ENCODE measurements at regions not wholly inside any gene's neighbourhood (a gene's known extent, or its start where the extent isn't known, plus 50 kb on each side); places are given as distances from the start of the nearest gene placed in this dataset.

GRCh38 chr1:101365878-101366277, 129.1 kb downstream of the S1PR1 start:
- TF ChIP-seq, protein P1, sequence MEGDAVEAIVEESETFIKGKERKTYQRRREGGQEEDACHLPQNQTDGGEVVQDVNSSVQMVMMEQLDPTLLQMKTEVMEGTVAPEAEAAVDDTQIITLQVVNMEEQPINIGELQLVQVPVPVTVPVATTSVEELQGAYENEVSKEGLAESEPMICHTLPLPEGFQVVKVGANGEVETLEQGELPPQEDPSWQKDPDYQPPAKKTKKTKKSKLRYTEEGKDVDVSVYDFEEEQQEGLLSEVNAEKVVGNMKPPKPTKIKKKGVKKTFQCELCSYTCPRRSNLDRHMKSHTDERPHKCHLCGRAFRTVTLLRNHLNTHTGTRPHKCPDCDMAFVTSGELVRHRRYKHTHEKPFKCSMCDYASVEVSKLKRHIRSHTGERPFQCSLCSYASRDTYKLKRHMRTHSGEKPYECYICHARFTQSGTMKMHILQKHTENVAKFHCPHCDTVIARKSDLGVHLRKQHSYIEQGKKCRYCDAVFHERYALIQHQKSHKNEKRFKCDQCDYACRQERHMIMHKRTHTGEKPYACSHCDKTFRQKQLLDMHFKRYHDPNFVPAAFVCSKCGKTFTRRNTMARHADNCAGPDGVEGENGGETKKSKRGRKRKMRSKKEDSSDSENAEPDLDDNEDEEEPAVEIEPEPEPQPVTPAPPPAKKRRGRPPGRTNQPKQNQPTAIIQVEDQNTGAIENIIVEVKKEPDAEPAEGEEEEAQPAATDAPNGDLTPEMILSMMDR (conservative IDR thresholded peaks at IDR 0.05; ENCODE audit: low read depth, low read length): no peak
- TF ChIP-seq EZH2 (IDR thresholded peaks at IDR 0.05; ENCODE audit: borderline replicate concordance, low read depth, low read length, poor library complexity, severe bottlenecking): no peak
